ENCODE measurements at regions not wholly inside any gene's neighbourhood (a gene's known extent, or its start where the extent isn't known, plus 50 kb on each side); places are given as distances from the start of the nearest gene placed in this dataset.

DNA sequence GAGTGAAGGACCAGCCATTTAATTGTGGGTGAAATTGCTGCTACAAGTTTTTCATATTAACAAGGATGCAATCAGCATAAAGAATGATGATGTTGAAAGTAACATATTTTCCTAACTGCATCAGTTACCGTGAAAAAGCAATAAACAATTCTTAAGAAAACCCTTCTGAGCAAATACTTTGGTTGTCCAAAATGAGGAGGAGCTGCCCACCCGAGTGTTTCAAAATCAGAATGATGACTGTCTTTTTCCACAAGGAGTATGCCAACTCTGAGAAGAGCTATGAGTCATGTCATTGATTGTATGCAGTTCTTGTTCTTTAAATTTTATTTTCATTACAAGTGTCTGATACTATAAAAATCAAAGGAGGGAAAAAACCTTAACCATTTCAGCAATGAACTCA lies 470.5 kb downstream of the COL12A1 start:
- TF ChIP-seq, protein P1, sequence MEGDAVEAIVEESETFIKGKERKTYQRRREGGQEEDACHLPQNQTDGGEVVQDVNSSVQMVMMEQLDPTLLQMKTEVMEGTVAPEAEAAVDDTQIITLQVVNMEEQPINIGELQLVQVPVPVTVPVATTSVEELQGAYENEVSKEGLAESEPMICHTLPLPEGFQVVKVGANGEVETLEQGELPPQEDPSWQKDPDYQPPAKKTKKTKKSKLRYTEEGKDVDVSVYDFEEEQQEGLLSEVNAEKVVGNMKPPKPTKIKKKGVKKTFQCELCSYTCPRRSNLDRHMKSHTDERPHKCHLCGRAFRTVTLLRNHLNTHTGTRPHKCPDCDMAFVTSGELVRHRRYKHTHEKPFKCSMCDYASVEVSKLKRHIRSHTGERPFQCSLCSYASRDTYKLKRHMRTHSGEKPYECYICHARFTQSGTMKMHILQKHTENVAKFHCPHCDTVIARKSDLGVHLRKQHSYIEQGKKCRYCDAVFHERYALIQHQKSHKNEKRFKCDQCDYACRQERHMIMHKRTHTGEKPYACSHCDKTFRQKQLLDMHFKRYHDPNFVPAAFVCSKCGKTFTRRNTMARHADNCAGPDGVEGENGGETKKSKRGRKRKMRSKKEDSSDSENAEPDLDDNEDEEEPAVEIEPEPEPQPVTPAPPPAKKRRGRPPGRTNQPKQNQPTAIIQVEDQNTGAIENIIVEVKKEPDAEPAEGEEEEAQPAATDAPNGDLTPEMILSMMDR (IDR thresholded peaks at IDR 0.05; ENCODE audit: borderline replicate concordance, control extremely low read depth, extremely low read depth, insufficient read depth, missing control alignments) = no peak
- no peak for DNase-seq (ENCODE audit: low spot score)
- in situ Hi-C loops (cut with MboI; ENCODE audit: low sequenced_read_pairs, unreplicated experiment) = no loop called here

- no peak for DNase-seq (ENCODE audit: low spot score)
- TF ChIP-seq, protein P1 (IDR thresholded peaks at IDR 0.05; ENCODE audit: borderline replicate concordance, control extremely low read depth, extremely low read depth, insufficient read depth, missing control alignments) = no peak
- in situ Hi-C loops (cut with MboI; ENCODE audit: low sequenced_read_pairs, unreplicated experiment) = no loop called here
These were observed 471.0 kb downstream of the COL12A1 start for GRCh38 chr6:74734901-74735300.

- TF ChIP-seq, protein P1 (IDR thresholded peaks at IDR 0.05; ENCODE audit: borderline replicate concordance, control extremely low read depth, extremely low read depth, insufficient read depth, missing control alignments) = no peak
- DNase-seq (ENCODE audit: low spot score) = no peak
- in situ Hi-C loops (cut with MboI; ENCODE audit: low sequenced_read_pairs, unreplicated experiment) = no loop called here
These were observed 471.8 kb downstream of the COL12A1 start for GRCh38 chr6:74733830-74734620.

GRCh38 chr6:74731931-74732330 lies 473.9 kb downstream of the COL12A1 start:
- TF ChIP-seq, protein P1 (IDR thresholded peaks at IDR 0.05; ENCODE audit: borderline replicate concordance, control extremely low read depth, extremely low read depth, insufficient read depth, missing control alignments) = no peak
- in situ Hi-C loops (cut with MboI; ENCODE audit: low sequenced_read_pairs, unreplicated experiment) = no loop called here
- DNase-seq (ENCODE audit: low spot score) = no peak

GRCh38 chr6:74731204-74731603 lies 474.6 kb downstream of the COL12A1 start:
- in situ Hi-C loops (cut with MboI; ENCODE audit: low sequenced_read_pairs, unreplicated experiment) = no loop called here
- TF ChIP-seq, protein P1 (IDR thresholded peaks at IDR 0.05; ENCODE audit: borderline replicate concordance, control extremely low read depth, extremely low read depth, insufficient read depth, missing control alignments) = no peak

DNA sequence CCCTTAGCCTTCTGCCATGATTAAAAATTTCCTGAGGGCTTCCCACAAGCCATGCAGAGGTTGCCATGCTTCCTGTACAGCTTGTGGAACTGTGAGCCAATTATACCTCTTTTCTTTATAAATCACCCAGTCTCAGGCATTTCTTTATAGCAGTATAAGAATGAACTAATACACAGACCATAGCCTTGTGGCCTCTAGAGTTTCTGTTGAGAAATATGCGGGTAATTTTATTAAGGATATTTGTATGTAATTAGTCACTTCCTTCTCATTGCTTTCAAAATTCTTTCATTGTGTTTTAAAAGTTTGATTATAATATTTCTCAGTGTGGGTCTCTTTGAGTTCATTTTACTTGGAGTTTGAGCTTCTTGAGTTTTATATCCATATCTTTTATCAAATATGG lies 484.9 kb downstream of the COL12A1 start:
- TF ChIP-seq, protein P1 (IDR thresholded peaks at IDR 0.05; ENCODE audit: borderline replicate concordance, control extremely low read depth, extremely low read depth, insufficient read depth, missing control alignments) = no peak
- no peak for DNase-seq (ENCODE audit: low spot score)
- in situ Hi-C loops (cut with MboI; ENCODE audit: low sequenced_read_pairs, unreplicated experiment) = no loop called here

More at GRCh38 chr6:74731204-74731603, 474.6 kb downstream of the COL12A1 start:
- no peak for DNase-seq (ENCODE audit: low spot score)

All from GM13976 (cell line).